AG09309 (cell line): ENCODE measurements at regions not wholly inside any gene's neighbourhood (a gene's known extent, or its start where the extent isn't known, plus 50 kb on each side); places are given as distances from the start of the nearest gene placed in this dataset.

ENCODE experiments used
- DNase-seq: peaks from one replicate; pipeline ENCODE4 v3.0.0-alpha.2; 2010; ENCODE audit warnings: low read depth
- H3K4me3 ChIP-seq: 2 replicates; pipeline ENCODE4 v1.5.1; 2011; ENCODE audit warnings: mild to moderate bottlenecking, low read depth, low read length, moderate library complexity; ENCODE audit not compliant: control insufficient read depth
- CTCF ChIP-seq: IDR thresholded peaks from 2 replicates; pipeline ENCODE4 v1.5.1; 2011; ENCODE audit warnings: mild to moderate bottlenecking, low read depth, low read length, inconsistent platforms; ENCODE audit not compliant: insufficient read depth, control insufficient read depth; ENCODE audit errors: missing control alignments

GRCh38 chr2:103805746-103806145 is 1043.9 kb downstream of the TMEM182 start:
- DNase-seq, result no peak
- no peak for TF ChIP-seq CTCF

DNA sequence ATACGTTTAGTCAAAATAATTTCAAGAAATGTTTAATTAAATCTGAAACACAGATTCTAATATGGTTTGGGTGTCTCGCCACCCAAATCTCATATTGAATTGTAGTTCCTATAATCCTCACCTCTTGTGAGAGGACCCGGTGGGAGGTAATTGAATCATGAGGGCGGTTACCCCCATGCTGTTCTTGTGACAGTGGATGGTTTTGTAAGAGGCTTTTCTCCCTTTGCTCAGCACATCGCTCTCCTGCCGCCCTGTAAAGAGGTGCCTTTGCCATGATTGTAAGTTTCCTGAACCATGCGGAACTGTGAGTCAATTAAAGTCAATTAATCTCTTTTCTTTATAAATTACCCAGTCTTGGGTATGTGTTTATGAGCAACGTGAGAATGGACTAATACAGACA is 1045.1 kb upstream of the POU3F3 start:
- DNase-seq, result no peak
- no peak overlapping the region for H3K4me3 ChIP-seq
- no peak for TF ChIP-seq CTCF

More at GRCh38 chr2:103805746-103806145, 1043.9 kb downstream of the TMEM182 start:
- no peak overlapping the region for H3K4me3 ChIP-seq

DNA sequence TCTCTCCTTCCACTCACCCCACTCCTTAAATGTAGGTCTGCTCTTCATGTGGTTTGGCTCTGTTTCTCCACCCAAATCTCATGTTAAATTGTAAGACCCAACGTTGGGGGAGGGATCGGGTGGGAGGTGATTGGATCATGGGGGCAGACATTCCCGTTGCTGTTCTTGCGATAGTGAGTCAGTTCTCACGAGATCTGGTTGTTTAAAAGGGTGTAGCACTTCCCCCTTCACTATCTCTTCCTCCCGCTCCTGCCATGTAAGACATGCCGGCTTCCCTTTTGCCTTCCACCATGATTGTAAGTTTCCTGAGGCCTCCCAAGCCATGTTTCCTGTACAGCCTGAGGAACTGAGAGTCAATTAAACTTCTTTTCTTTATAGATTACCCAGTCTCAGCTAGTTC is 1044.5 kb upstream of the POU3F3 start:
- no peak for TF ChIP-seq CTCF
- DNase-seq, result no peak
- H3K4me3 ChIP-seq, result no peak overlapping the region

DNA sequence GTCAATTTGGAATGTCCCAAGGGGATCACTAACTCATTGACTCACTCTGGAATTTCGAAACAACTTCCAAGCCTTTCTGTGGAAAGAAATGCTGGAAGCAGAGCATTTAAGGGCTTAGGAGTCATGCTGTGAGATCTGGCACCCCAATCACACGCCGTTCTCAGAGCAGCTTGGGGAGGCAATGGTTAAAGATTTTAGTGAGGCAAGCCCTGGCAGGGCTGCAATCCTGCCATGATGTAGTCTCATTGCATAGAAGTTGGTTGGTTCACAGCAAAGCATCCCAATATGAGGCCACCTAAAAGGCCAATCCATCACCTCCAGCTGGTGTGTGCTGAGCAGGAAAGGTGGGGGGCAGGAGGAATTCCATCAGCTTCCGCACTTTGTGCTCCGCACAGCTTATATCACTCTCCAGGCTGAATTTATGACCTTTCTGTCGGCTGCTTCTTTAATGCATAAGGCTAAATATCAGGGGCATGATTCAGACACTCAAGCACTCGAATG is 1043.9 kb upstream of the POU3F3 start:
- no peak for TF ChIP-seq CTCF
- DNase-seq, result no peak

GRCh38 chr2:103810875-103811274 is 1043.0 kb upstream of the POU3F3 start:
- no peak for DNase-seq
- no peak for TF ChIP-seq CTCF
- H3K4me3 ChIP-seq, result no peak overlapping the region

More for the DNA sequence above, 1043.9 kb upstream of the POU3F3 start:
- H3K4me3 ChIP-seq, result no peak overlapping the region

DNA sequence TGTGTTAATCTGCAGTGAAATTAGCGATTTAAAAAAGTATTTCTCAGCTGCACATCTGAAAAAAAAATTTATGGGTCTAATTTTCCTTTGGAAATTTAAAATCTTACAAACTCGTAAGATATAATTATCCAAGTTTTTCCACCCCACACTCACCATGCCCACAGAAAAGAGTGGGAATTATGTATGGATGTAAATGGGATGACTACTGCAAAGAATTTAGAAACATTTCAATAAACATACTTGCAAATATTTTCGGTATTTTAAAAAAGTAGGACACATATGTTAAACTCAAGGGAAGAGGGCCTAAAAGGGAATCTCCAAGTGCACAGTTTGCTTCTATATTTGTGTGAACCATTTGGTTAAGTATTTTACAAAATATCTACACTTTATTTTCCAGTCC is 1039.9 kb upstream of the POU3F3 start:
- no peak overlapping the region for H3K4me3 ChIP-seq
- no peak for TF ChIP-seq CTCF
- DNase-seq, result no peak

GRCh38 chr2:103815731-103816130 is 1038.2 kb upstream of the POU3F3 start:
- no peak for DNase-seq
- TF ChIP-seq CTCF, result no peak
- H3K4me3 ChIP-seq, result no peak overlapping the region
